Left hindlimb (tissue), 1 donor: ENCODE measurements at regions not wholly inside any gene's neighbourhood (a gene's known extent, or its start where the extent isn't known, plus 50 kb on each side); places are given as distances from the start of the nearest gene placed in this dataset.
"Not testable (repeated sequence)": the region's sequence is repeated elsewhere in the genome, so short reads cannot be mapped to it uniquely, and the experiment has no call there.

Experiments used
- DNase-seq: peaks from one replicate; pipeline ENCODE4 v3.0.0-alpha.2; 2018

DNA sequence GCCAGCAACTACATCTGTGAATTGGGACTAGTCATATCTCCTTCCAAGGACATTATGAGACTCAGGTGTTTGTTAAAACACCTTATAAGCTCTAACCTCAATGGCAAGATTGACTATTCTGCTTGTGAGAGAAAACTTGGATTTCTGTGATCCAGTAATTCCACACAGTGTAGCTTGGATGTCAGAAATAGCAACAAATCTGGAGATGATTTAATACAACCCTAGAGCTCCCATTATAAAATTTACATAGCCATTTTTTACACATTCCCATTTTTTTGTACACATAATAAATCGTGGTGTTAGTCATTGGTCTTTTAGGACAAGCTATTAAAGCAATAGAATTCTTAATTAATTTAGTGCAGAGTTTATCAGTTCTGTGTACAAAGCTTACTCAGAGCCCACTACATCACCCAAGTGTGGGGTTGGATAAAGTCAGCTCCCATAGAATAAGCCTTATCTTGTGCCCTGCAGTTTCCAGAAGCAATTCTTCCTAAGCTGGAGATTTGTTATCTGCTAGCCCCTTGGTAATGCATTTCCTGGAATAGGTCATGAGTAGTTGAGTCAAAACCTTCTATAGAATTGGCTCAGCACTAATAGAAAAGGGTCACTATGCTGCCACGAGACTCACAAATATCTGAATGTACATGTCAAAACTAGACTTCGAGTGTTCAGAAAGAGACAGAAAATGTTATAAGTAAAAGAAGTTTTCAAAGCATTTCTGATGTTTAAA, 434.0 kb upstream of the RUNX1 start:
- DNase-seq = no peak

DNA sequence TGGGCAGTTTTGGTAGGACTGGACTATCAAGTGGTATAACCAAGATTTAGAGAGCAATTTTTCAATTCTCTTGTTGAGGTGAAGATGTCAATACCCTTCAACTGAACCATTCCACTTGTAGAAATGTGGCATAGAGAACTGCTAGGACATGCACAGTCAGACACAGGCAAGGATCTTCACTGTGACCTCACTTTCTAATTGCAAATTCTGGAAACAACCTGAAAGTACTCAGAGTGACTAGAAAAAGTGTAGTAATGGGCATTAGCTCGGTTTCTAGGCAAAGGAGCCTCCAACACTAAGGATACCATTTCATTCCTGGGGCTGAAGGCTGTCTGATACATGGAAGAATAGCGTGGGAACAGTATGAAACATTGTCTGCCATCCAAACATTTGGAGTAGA, 433.0 kb upstream of the RUNX1 start:
- DNase-seq = no peak

DNA sequence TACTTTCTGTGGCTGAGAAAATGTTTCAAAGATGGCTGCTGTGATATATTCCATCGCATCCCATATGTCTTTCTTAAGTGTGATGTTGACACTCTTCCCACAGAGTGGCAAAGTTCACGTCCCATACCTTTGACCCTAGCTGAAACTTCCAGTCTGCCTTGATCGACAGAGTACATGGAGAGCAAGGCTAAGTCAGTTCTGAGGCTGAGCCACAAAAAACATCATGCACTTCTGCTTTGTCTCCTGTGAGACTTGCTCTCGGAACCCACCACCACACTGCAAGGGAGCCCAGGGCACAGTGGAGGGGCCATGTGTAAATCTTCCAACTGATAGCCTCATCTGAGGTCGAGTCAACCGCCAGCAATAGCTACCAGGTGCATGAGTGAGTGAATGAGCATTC, 431.9 kb upstream of the RUNX1 start:
- no peak for DNase-seq

DNA sequence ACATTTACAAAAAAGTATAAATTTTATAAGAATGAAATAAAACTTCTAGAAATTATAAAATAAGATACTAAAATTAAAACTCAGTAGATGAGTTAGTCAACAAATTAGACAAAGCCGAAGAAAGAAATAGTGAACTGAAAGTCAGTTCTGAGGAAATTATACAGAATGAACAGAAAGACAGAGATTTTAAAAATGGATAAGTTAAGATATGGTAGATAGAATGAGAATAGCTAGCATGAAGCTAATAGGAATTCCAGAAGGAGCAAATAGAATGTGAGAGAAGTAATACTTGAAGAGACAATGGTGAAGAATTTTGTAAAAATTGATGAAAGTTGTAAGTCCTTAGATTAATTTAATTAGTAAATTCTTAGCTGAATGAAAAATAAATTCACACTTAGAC, 430.4 kb upstream of the RUNX1 start:
- no peak for DNase-seq

DNA sequence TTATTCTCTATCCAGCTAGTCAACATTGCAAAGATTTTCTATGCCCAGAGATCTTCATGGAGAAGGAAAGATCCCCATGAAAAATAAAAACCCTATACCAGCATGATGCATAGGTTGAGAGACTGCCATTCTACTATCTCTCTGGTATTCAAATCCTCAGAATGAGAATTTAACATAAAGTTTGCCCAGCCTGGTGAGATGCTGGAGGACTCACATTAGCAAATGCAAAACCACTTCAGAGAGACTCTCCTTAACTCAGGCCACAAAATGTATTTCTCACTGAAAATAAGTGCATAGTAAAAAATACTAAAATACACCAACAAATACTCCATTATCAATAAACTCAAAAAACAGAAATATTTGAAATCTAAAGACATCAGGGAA, 430.0 kb upstream of the RUNX1 start:
- DNase-seq = no peak

DNA sequence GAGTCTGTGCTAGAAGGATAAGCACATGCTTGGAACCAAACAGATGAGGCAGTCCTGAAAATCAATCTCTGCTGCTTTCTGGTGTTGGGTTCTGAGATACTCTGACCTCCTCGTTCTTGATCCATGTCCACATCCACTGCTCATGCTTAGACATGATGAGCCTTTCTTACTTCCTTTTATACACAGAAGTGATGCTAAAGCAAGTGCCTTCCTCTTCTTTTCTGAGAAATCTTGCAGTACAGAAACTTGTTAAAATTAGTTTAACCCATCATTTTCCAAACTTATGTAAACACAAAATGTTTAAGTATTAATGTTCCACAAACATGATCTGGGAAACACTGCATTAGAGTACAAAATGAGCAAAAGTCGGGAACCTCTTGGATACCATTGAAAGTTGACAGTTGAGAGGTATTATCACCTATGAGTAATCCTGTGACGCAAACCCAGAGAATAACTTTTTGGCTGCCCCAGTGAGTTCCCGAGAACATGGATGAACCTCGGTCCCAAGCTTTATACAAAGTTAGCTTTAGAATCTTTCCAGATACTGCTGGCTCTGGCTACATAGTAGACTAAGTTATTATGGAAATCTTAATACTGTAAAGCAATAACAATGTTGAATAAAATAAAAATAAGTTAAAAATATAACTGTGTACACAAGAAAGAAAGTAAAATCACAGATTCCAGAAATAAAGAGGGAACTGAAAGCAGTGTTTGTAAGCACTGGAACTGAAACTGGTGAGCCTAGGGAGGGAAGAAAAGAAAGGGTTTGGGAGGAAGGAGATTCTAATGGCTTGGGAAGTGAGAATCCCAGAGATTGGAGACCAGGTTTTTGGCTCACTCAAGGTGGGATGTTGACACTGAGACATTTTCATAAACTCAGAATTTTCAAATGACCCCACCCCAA, 429.3 kb upstream of the RUNX1 start:
- no peak for DNase-seq

DNA sequence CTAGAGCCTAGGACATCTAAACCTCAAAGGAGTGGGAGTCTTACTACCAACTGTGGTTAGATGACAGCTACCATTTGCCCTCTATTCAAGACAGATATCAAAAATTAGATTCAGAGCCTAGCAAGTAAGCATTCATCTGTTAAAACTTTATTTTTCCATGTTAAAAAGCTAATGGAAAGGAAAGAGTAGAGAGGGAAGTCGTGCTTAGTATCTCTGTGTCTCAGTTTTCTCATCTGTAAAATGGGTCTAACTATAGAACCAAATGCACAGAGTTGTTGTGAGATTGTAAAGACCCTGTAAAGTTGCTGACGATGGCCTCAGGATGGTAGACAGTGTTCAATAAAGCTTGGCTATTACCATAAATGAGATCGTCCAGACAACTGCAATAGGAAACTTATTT, 428.5 kb upstream of the RUNX1 start:
- DNase-seq = no peak

DNA sequence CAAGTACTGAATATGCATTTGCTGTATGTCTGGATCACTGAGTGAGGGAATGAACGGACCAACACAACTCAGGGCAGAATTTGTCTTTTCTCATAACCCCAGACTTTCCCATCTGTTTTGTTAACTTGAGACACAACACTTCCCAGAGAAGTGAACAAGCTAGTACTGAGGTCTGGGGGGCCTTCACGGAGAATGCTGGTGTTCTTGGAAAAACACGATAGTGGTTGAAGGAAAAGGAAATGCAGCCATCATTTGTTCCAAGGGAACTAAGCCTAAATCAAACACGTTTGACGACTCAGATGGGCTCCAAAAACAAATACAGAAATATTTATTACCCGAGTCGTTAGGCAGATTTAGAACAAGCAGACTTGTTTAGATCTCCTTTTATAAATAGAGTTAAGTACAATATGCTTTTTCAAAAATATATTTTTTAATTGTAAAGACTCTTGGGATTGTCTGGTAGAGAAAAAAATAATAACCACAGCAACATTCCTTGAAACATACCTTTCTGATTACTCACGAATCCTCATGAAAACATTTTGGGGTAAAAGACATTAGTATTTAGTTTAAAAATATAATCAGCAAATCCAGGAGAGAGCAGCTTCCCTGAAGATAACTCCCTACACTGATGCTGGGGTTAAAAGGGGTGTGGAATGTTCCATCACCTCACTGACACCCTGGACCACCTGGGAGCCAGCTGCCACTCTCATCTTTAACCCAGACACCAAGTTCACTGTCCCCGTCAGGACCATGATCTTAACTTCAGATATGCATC, 427.7 kb upstream of the RUNX1 start:
- DNase-seq = no peak

DNA sequence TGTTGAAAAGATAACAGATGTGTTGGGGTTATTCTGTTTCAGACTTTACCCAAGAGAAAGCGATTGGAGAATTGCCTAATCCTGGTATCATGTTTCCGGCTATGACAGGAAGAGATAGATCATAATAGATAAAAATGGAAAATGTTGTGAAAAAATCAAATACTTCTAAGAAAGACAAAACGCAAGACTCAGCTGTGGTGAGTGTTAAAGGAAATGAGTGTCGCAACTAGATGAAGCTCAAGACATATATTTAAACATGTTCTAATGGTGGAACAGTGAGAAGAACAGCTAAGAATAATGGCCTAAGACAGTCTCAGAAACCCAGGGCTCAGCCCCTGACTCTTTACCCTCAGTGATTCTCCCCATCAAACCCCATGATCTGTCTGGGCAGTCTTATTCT, 426.7 kb upstream of the RUNX1 start:
- no peak for DNase-seq

DNA sequence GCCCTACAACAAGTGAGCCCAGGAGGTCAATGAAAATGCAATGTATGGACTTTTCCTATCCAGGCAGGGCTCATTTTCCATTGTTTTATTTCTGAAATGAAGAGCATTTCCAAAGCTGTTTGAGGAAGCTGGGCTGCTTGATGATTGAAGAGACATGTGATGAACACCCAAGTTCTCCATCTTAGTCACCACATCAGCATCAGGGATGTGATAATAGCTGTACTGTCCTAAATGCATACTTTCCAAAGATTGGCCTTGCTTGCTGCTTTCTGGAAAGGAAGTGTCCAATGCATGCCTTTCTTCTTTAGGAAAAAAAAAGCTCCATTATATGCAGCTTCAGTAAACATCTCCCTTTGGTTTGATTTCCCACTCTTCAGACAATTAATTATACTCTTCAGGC, 425.9 kb upstream of the RUNX1 start:
- DNase-seq = no peak

DNA sequence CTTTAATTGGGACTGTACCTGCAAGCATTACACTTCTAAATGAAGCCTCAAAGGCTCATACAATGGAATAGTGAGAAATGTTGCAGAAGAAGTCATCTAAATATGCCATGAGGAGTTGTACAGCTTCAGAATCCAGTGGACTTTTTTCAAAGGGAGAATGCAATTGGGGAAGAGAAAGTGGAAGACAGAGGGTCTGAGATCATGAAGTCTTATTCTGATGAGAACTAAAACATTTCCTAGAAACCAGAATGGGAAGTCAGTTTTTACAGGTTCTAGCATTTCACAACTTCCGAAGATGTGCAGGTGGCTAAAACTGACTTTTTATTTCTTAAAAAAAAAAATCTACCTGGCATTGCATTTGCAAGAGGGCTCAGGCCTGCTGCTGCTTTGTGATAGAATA, 424.4 kb upstream of the RUNX1 start:
- no peak for DNase-seq

DNA sequence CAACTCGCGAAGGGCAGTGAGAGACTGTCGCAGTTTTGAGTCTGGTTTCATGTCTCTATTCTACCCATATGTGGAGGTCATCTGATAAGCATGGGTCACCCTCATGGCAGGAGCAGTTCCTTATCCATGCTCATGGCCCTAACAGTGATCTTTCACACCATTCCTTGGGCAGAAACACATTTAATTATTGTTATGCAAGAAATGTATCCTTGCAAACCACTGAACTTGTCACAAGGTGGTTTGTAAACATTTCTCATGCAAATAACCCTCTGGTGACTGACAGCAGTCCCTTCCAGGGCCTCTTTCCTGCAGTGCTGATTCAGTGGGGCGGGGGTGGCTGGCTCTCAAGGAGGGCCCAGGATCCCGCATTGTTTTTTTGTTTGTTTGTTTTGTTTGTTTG, 421.4 kb upstream of the RUNX1 start:
- no peak for DNase-seq

DNA sequence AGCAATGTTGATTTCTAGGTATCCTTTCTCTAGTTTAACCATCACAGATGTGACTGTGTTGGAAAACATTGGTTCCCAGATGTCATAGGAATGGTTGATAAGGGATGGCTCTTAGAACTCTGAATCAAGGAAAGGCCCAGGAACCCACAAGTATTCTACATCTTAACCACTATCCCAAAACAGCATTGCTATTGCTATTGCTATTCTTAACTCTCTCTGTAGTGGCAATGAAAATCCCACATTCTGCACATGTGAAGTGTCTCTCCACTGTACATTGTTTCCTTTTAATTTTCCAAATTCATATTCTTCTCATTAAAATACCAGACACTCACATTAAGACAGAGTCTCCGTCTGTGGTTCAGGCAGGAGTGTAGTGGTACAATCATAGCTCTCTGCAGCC, 420.4 kb upstream of the RUNX1 start:
- no peak for DNase-seq

DNA sequence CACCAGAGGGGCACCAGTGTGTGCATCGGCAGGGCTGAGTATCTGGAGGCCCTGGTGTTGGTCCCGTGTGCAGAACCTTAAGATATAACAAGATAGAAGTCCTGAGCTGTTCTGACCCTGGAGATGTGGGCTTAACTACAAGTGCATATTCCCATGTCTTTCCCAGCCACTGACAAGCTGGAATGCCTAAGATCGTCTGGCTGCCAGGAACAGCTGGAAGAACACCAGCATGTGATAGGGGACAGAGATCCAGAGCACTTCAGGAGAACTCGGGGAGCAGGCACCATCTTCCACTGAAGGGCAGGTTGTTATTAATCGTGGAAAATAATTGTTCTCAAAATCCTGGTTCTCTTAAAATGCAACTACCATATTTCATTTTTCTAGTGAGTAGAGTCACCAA, 419.9 kb upstream of the RUNX1 start:
- DNase-seq = no peak

DNA sequence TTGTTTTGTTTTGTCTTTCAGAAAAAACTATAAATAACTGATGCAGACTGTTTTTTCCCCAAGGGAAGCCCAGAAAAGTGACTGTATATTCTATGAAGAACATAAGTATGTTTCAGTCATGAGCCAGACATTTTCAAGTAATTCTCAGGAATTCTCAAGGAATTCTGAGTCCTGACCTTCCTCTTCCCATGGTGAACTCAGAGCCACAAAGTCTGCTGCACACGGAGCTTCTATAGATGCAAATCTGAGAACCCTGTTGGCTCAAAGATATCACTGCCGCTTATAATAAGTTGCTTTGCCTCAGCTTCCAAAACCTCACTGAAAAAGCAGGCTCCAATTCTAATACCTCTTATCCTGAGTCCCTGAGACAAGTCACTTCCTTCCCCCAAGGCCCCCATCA, 418.5 kb upstream of the RUNX1 start:
- DNase-seq = no peak

DNA sequence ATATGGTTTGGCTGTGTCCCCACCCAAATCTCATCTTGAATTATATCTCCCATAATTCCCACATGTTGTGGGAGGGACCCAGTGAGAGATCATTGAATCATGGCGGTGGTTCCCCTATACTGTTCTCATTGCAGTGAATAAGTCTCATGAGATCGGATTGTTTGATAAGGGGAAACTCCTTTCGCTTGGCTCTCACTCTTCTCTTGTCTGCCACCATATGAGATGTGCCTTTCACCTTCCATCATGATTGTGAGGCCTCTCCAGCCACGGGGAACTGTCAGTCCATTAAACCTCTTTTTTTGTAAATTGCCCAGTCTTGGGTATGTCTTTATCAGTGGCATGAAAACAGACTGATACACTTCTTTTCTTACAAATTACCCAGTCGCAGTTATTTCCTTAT, 417.6 kb upstream of the RUNX1 start:
- not testable (repeated sequence) for DNase-seq

DNA sequence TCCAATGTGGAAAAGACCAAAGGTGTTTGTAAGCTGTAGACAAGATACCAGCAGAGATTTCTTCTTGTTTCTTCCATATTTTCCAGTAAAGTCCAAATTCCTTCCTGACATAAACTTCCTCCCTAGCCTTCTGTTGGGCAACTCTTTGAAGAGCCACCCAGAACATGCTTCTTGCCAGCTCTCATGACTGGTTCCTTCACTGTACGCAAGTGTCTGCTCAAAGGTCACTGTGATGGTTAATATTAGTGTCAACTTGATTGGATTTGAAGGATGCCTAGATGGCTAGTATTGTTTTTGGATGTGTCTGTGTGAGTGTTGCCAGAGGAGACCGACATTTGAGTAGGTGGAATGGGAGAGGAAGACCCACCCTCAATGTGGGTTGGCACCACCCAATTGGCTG, 416.6 kb upstream of the RUNX1 start:
- no peak for DNase-seq

DNA sequence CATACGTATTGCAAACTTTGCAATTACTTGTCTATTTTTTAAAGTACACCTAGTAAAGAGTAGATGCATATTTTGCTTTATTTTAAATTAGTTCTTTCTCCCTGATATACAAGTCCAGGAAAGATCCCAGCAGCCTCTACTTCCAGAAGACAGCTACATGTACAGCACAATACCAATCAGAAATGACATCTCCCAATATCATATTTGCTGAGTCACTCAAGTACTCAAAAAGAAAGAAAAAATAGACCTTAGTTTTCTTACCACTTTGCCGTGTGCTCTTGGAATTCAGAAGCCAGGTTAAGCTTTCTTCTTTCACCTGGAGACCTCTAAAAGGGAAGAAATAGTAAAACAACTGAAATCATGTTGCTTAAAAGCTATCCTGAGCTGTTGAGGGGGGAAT, 412.6 kb upstream of the RUNX1 start:
- no peak for DNase-seq

DNA sequence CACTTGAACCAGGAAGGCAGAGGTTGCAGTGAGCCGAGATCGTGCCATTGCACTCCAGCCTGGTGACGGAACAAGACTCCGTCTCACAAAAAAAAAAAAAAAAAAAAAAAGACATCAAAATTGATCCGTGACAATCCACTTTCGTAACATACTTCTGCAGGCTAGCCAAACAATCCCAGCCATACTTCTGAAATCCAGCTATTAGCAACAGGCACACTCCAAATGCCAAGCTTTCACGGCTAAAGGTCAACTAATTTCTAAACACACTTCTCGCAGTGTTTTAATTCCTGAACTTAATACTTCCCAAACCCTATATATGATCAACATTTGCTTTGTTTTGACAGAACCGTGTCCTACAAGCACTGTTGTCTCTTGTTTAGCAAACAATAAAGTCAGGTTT, 411.3 kb upstream of the RUNX1 start:
- DNase-seq = no peak

DNA sequence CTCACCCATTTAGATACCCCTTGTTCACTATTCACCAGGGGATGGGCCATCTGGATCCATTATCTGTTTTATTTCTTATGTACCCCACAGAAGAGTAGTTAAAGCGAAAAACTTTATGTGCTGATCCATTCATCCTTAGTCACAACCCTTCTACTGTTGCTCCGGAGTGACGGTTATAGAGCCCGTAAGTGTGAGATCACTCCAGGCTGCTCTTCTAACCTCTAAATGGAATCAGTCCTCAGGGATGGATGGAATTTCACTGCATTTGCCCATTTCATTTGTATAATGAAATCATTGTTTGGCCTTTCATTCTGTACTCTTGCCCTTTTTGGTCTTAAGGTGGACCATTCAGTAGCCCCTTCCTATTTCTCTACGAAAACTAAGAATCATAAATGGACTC, 409.3 kb upstream of the RUNX1 start:
- DNase-seq = no peak

DNA sequence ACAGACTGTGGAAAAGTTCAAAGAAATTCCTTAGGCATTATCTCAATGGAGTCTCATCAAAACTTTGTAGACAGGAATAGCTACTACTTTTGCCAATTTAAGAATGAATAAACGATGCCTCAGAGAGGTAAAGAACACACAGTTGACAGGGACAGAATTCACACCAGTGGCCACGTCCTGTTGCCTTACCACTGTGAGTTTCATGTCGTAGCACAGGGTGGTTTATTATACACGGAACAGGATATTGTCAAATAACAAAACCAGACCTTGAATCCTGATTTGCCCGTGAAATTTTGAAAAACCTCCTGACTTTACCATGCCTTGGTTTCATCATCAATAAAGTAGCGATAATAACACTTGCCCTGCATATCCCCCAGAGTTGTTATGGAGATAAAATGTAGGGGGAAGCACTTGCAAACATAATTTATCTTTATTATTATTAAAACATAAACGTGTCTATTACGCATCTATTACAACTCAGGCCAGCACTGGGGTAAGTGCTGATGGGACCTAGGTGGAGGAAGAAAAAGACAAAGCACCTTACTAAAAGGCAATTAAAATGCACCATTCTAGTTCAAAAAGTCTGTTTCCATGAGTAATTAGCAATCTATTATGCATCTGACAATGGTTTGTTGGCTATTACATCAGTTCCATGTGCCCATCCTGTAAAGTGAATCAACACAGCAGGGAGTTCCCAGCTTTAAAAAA, 408.1 kb upstream of the RUNX1 start:
- no peak for DNase-seq

DNA sequence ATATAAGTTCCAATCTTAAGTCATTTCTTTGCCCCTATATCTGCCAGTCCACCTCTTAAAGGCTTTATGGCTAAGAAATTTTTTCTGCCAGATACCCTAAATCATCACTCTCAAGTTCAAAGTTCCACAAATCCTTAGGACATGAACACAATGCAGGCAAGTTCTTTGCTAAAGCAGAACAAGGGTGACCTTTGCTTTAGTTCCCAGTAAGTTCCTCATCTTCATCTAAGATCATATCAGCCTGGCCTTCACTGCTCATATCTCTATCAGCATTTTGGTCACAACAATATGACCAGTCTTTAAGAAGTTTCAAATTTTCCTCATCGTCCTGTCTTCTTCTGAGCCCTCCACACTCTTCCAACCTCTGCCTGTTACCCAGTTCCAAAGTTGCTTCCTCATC, 402.2 kb upstream of the RUNX1 start:
- no peak for DNase-seq

DNA sequence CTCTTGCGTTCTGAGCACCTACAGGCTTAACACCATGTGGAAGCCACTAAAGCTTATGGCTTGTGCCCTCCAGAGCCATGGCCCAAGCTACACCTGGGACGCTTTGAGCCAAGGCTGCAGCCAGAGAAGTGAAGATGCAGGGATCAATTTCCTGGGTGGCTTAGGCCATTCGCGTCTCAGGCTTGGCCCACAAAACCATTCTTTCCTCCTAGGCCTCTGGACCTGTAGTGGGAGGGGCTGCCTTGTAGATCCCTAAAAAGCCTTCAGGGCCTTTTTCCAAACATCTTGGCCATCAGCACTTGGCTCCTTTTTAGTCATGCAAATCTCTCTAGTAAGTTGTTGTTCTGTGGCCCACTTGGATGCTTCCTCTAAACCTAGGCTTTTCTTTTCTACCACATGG, 401.7 kb upstream of the RUNX1 start:
- no peak for DNase-seq
